GM19455 (cell line): ENCODE measurements at regions not wholly inside any gene's neighbourhood (a gene's known extent, or its start where the extent isn't known, plus 50 kb on each side); places are given as distances from the start of the nearest gene placed in this dataset.
"Not testable (repeated sequence)": the region's sequence is repeated elsewhere in the genome, so short reads cannot be mapped to it uniquely, and the experiment has no call there.

Source experiments
- ATAC-seq: cut with Tn5 transposase; IDR thresholded peaks from one replicate; pipeline ENCODE4 v1.9.1; 2021; ENCODE audit not compliant: unreplicated experiment

GRCh38 chr19:29060813-29061364 is 152.1 kb downstream of the UQCRFS1 start:
- ATAC-seq: no peak

- no peak for ATAC-seq
Observed at GRCh38 chr19:29056535-29056934, 156.4 kb downstream of the UQCRFS1 start.

DNA sequence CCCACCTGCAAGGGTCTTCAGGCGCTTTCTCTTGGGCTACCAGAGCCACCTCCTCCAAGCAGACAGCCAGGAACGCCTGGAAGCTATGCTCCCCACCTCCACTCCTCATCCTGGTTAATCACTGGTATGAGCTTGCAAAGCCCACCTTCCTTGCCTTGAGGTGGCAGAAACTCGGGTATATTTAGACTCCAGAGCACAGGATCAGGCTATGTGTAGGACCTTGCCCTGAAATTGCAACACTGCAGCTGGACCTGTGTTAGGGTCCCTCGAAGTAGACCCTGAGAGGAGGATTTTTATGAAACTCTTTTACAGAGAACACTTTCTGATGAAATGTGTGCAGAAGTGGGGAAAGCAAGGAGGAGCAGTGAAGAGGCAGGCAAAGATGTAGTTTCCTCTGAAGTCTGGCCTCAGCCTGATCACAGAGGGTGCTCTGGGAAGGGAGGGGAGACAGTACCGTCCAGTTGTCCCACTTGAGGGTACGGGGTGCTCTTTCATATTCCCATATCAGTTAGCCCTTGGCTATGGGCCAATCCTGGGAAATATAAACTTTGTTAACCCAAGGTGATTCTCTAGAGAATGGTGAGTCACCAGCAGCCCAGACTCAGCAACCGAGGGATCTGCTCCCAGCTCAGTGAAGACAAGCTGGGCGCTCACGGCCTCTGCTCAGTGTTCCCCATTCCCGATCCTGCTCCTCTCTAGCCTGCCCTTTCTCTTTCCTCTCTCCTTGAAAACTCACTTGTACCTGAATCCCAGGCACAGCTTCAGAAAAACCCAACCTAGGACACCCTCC is 157.9 kb downstream of the UQCRFS1 start:
- no peak for ATAC-seq

DNA sequence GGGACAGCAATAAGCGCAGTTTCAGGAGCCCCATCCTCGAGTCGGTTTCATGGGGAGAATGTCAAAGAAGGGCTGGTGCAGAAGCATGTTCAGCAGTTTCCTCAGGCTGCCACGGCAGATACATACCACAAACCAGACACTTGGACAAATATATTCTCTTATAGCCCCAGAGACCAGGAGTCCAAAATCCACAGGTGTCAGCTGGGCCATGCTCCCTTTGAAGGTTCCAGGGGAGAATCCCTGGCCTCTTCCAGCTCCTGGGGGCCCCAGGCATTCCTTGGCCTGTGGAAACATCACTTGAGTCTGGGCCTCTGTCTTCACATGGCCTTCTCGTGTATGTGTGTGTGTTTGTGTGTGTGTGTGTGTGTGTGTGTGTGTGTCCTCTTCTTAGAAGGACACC is 164.1 kb downstream of the UQCRFS1 start:
- ATAC-seq: no peak

DNA sequence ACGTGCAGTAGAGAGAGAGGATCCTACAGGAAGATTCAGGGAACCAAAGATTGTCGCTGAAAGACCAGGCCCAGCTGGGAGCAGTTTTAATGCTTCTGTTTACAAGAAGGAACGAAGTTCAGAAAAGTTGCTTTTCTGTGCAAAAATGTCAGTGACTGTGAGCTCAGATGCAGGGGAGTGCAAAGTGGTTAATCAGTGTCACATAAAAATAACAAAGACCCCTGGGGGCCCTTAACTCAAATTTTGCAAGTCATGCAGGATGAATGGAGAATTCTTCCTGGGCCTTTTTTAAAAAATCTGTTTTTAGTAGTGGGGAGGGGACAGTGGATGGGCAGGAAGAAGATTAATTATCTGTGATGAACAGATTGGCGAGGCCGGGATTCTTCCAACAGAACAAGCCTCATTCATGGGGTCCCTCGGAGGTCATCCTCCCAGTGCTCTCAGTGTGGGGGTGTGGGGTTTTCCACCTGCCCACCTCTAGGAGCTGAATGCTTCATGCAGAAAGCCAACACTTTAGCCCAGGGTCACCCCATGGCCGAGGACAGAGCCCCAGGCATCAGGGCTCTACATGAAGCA is 167.2 kb downstream of the UQCRFS1 start:
- no peak for ATAC-seq

DNA sequence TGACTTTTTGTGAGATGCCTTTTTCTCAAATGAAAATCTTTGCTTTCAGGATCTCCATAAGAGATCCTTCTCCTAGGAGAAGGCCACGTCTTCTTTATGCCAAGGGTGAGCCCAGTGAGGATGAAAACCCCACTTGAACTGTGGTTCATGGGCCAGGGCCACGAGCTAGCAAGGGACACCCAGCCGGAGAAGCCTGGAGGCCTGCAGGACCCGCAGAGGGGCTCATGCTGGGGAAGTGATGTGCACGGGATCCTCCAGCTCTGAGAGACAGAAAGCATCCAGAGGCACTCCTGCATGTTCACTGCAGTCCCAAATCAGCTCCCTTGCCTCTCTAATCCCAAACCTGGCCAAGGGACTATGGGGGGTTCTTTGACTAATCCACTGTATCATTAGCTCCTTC is 168.9 kb downstream of the UQCRFS1 start:
- no peak for ATAC-seq

DNA sequence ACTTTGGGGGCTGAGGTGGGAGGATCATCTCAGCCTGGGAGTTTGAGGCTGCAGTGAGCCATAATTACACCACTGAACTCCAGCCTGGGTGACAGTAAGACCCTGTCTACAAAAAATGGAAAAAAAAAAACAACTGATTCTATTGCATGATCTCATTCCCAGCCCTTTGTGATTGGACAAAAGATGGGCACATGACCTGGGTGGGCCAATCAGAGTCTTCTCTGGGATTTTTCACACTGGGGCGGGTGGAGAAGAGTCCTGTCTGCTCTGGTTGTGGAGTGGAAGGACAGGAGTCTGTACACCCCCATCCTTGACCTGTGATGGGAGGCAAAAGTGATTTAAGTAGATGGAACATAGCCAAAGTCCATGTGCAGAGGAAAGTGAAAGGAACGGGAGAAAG is 170.5 kb downstream of the UQCRFS1 start:
- ATAC-seq: no peak

DNA sequence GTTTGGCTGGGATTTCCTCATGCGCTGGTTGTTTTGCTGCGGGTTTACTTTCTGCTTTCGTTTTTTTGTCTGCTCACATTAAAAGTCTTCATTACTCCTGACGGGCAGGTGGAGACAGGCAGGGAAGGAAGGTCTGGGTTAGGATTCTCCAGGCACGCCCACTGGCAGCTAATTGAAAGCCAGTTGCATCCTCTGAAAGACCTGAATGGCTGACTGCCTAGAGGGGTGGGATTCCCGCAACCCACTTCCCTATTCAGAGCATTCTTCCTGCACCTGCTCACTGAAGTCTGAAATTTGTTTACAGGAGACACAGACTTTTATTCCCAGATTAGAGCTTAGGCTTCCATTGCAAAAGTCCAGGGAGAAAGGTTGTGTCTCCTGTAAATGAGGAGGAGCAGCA is 172.0 kb downstream of the UQCRFS1 start:
- no peak for ATAC-seq

GRCh38 chr19:29040292-29040691 is 172.7 kb downstream of the UQCRFS1 start:
- no peak for ATAC-seq

DNA sequence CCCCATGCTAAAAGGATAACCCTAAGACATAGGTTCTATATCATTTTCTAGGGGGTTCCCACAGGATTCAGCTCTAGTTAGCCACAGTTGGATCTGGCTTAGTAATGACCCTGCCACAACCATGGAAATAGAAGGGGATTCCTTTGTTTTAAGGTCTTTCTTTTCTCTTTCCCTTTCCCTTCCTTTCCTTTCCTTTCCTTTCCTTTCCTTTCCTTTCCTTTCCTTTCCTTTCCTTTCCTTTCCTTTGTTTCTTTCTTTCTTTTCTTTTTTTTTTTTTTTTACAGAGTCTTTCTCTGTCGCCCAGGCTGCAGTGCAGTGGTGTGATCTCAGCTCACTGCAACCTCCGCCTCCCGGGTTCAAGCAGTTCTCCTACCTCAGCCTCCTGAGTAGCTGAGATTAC is 173.9 kb downstream of the UQCRFS1 start:
- ATAC-seq: not testable (repeated sequence)

DNA sequence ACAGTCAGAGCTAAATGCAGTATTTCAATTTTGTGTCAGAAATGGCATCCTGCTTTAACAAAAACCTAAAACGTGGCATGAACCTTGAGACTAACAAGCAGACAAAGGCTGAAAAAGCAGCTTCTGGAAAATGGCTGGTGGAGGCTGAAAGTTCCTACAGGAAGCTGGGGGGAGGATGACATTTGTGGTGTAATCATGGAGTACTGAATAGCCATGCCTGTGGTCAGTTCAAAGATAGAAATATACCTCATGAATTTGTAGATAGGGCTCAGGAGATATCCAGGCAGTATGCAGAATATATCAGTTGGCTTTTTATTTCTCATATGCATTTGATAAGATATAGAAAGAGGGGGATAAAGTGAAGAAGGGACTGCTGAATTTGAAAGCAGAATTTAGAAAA is 181.7 kb downstream of the UQCRFS1 start:
- no peak for ATAC-seq

DNA sequence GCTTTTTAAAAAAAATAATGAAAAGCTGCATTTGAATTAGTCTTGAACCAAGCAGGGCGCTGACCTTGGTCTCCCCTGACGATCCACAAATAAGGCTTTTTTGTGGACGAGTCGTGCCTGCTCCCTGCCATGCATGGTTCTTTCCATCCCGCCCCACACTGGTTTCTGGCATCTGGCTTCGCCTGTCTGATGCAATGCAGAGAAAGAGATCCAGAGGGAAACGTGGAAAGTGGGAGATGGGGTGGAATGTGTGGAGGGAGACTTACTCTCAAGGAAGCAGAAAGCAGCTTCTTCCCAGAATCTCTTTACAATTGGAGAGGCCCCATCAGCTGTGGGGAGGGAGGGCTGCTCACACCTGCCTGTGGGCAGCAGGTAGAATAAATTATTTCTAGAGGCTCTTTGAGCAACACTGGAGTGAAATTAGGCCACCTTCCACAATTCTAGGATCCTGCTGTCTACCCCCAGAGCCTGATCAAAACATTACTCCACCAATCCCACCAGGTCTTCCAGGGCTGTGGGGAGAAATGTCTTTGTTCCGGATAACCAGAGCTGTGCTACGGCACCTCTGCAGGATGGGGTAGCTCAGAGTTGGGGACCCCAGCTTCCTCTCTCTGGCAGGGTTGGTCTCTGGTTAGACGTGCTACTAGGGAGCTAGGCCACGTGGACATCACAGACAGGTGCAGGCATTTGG is 183.5 kb downstream of the UQCRFS1 start:
- ATAC-seq: no peak

GRCh38 chr19:29022599-29022998 is 190.4 kb downstream of the UQCRFS1 start:
- no peak for ATAC-seq

DNA sequence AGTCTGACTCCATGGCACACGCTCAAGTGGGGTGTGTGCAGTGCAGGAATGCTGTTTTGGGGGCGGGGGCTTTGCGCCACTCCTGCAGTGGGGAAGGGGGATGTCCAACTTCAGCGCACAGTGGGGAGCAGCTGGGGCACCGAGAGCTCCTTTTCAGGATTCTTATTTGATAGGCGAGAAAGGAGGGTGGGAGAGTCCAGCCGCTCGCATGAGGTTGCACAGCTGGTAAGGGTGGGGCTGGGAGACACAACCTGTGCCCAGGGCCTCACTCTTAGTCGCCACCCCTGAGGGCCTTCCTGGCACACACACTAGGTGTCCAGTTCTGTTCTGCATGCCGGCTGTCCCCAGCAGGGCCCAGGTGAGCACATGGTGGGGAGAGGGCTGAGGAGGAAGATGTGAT is 190.8 kb downstream of the UQCRFS1 start:
- ATAC-seq: no peak

GRCh38 chr19:29021232-29021916 is 191.6 kb downstream of the UQCRFS1 start:
- no peak for ATAC-seq

- no peak for ATAC-seq
Observed at GRCh38 chr19:29019403-29019802, 193.5 kb downstream of the UQCRFS1 start.

GRCh38 chr19:29018542-29018941 is 194.4 kb downstream of the UQCRFS1 start:
- no peak for ATAC-seq

- no peak for ATAC-seq
Observed at GRCh38 chr19:29017788-29018187, 195.2 kb downstream of the UQCRFS1 start.

DNA sequence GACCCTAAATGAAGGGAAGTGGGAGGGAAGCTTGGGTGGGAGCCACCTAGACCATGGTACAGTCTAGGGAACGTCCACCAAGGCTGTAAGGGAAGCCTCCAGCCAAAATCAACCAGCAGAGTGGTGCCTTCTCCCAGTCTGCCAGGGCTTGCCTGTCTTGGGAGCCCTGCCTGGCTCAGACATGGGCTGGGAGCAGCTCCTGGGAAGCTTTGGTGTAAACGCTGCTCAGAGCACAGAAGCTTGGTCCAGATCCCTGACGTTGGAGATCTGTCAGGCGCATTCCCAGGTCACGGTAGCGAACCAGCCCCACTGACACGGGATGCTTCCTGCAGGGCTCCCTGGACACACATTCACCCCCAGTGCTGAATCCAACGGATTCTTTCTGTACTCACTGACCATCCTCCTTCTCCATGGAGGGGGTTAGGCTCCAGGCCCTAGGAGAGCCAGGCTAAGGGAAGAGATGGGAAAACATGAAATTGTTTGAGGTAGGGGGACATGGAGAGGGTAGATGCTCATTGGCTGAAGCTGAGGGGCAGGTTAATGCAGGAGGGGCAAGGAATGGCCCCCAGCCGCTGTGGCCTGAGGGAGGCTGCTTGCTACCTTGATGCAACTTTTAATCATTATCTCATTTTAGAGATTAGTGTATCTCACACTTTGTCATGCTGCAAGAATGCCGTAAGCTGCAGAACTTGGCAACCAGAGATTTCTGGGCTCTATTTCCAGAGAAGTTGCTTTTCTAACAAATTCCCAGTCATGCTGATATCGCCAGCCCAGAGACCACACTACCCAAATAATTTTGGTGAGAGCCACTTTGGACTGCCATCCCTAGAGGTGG is 195.8 kb downstream of the UQCRFS1 start:
- no peak for ATAC-seq

DNA sequence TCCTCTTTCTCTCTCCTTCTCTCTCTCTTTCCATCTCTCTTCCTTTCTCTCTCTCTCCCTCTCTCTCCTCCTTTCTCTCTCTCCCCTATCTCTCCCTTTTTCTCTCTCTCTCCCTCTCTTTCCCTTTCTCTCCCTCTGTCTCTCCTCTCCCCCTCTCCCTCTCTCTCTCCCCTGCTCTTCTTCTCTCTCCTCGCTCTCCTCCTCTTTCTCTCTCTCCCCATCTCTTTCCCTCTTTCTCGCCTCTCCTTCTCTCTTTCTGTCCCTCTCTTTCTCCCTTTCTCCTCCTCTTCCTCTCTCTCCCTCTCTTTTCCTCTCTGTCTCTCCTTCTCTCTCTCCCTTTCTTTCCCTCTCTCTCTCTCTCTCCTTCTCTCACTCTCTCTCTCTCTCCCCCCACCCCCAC is 196.6 kb downstream of the UQCRFS1 start:
- no peak for ATAC-seq
